HCT116 (cell line): ENCODE measurements at regions not wholly inside any gene's neighbourhood (a gene's known extent, or its start where the extent isn't known, plus 50 kb on each side); places are given as distances from the start of the nearest gene placed in this dataset.
A peak's percentile ranks its signal among the peaks of the same experiment; 100 is the strongest.

ENCODE experiments used
- ATAC-seq: fragments of 200-7000 bp; cut with Tn5 transposase; 2 replicates; pipeline ENCODE4 v1.9.1; 2020; ENCODE audit warnings: mild to moderate bottlenecking, moderate library complexity
- BruUV-seq: library from RNA; stranded (reverse); fragments of 400-500 nt; replicated peaks from 2 replicates; lab custom pipeline; 2021; lab: Mats Ljungman, UMichigan
- CTCF ChIA-PET: fragments of 300-600 bp; sonication (Branson Sonifier 250); formaldehyde crosslinking; loops from one replicate; lab custom pipeline; 2021; ENCODE audit warnings: antibody characterized with exemption; lab: Charles Lee
- POLR2A ChIA-PET: fragments of 300-600, 350-600 bp; sonication (Branson Sonifier 250); formaldehyde crosslinking; loops from one replicate; lab custom pipeline; 2021; ENCODE audit warnings: antibody characterized with exemption; lab: Charles Lee
- RAD21 ChIA-PET, 2 experiments: fragments of 300-600 bp; sonication (Branson Sonifier 250); formaldehyde crosslinking; loops; one replicate each; lab custom pipeline; 2023; ENCODE audit warnings: low total read pairs in 2 of 2; ENCODE audit not compliant: uncharacterized antibody in 2 of 2, unreplicated experiment in 2 of 2, low non-redundant PET in 1 of 2; lab: Charles Lee
- DNase-seq: peaks from one replicate; pipeline ENCODE4 v3.0.0-alpha.2; 2010; ENCODE audit warnings: low read depth, low spot score
- H2AFZ ChIP-seq: fragments of 200-600 bp; shearing (Covaris generic), sonication (generic); 2 replicates; pipeline ENCODE4 v1.6.1; 2017; ENCODE audit warnings: low read depth, mixed run types, mixed read lengths, antibody characterized with exemption, low read length; ENCODE audit not compliant: poor library complexity, severe bottlenecking
- H3K27ac ChIP-seq: 2 replicates; pipeline ENCODE4 v1.5.1; 2012; ENCODE audit warnings: low read depth, low read length
- H3K27me3 ChIP-seq: fragments of 200-600 bp; sonication (generic); 2 replicates; pipeline ENCODE4 v1.6.1; 2016; ENCODE audit warnings: mixed run types, low read length, mixed read lengths; ENCODE audit not compliant: insufficient read depth
- H3K36me3 ChIP-seq, 2 experiments: fragments of 200-500 bp in 1 of 2; fragments of 200-600 bp in 1 of 2; sonication (Bioruptor generic) in 1 of 2; sonication (generic) in 1 of 2; 2 replicates each; pipeline versions ENCODE4 v1.5.1 to v1.6.1; 2014 to 2016; ENCODE audit warnings: low read length in 2 of 2, inconsistent platforms in 1 of 2, mixed read lengths in 1 of 2, mixed run types in 1 of 2; ENCODE audit not compliant: insufficient read depth in 2 of 2, control insufficient read depth in 1 of 2
- H3K4me1 ChIP-seq, 2 experiments: fragments of 200-600 bp in 1 of 2; sonication (generic) in 1 of 2; 2 replicates each; pipeline versions ENCODE4 v1.5.1 to v1.6.1; 2012 to 2017; ENCODE audit warnings: low read length in 2 of 2, inconsistent platforms in 1 of 2, mild to moderate bottlenecking in 1 of 2, mixed read lengths in 1 of 2, mixed run types in 1 of 2, moderate library complexity in 1 of 2; ENCODE audit not compliant: insufficient read depth in 2 of 2, control insufficient read depth in 1 of 2
- H3K4me2 ChIP-seq: fragments of 200-600 bp; sonication (generic); 2 replicates; pipeline ENCODE4 v1.6.1; 2017; ENCODE audit warnings: mixed run types, low read length, mixed read lengths
- H3K4me3 ChIP-seq, 2 experiments: fragments of 200-600 bp in 1 of 2; sonication (generic) in 1 of 2; replicated peaks in 1 of 2; 2 replicates each; pipeline ENCODE4 v1.5.1; 2011 to 2016; ENCODE audit warnings: low read length in 2 of 2, control low read depth in 1 of 2, low read depth in 1 of 2, mild to moderate bottlenecking in 1 of 2, mixed read lengths in 1 of 2, mixed run types in 1 of 2
- H3K79me2 ChIP-seq: fragments of 200-600 bp; sonication (generic); 2 replicates; pipeline ENCODE4 v1.6.1; 2017; ENCODE audit warnings: mild to moderate bottlenecking, mixed run types, low read length, moderate library complexity, mixed read lengths; ENCODE audit not compliant: insufficient read depth
- H3K9ac ChIP-seq: fragments of 200-600 bp; sonication (generic); 2 replicates; pipeline ENCODE4 v1.6.1; 2016; ENCODE audit warnings: low read length, mixed read lengths
- H3K9me2 ChIP-seq: fragments of 200-600 bp; sonication (generic), shearing (Covaris generic); 2 replicates; pipeline ENCODE4 v1.6.1; 2017; ENCODE audit warnings: mixed run types, mild to moderate bottlenecking, moderate library complexity; ENCODE audit not compliant: insufficient read depth
- H3K9me3 ChIP-seq, 2 experiments: fragments of 200-500 bp in 1 of 2; fragments of 200-600 bp in 1 of 2; sonication (Bioruptor generic) in 1 of 2; sonication (generic) in 1 of 2; 2 replicates each; pipeline ENCODE4 v1.6.1; 2014 to 2017; ENCODE audit warnings: low read length in 2 of 2, mixed read lengths in 2 of 2, inconsistent platforms in 1 of 2, low read depth in 1 of 2, mild to moderate bottlenecking in 1 of 2, mixed run types in 1 of 2, moderate library complexity in 1 of 2; ENCODE audit not compliant: control insufficient read depth in 1 of 2, insufficient read depth in 1 of 2
- H4K20me1 ChIP-seq: fragments of 200-600 bp; sonication (generic), shearing (Covaris generic); 2 replicates; pipeline ENCODE4 v1.6.1; 2017; ENCODE audit warnings: mixed run types, mild to moderate bottlenecking, moderate library complexity; ENCODE audit not compliant: insufficient read depth
- CTCF ChIP-seq, 3 experiments: fragments of 200-600 bp in 1 of 3; sonication (generic) in 1 of 3; IDR thresholded peaks in 2 of 3; conservative IDR thresholded peaks in 1 of 3; 2 replicates each; pipeline ENCODE4 v1.5.1; 2012 to 2017; ENCODE audit warnings: low read depth in 2 of 3, low read length in 2 of 3, antibody characterized with exemption in 1 of 3, borderline replicate concordance in 1 of 3, control low read depth in 1 of 3, mild to moderate bottlenecking in 1 of 3, mixed read lengths in 1 of 3, mixed run types in 1 of 3, moderate library complexity in 1 of 3; ENCODE audit not compliant: insufficient read depth in 1 of 3
- FOSL1 ChIP-seq: IDR thresholded peaks from 2 replicates; pipeline ENCODE4 v1.6.1; 2012; ENCODE audit warnings: low read depth
- RAD21 ChIP-seq: IDR thresholded peaks from 2 replicates; pipeline ENCODE4 v1.6.1; 2012; ENCODE audit warnings: low read depth, mild to moderate bottlenecking
- SIN3A ChIP-seq: IDR thresholded peaks from 2 replicates; pipeline ENCODE4 v1.6.1; 2012; ENCODE audit warnings: low read depth
- SP1 ChIP-seq: IDR thresholded peaks from 2 replicates; pipeline ENCODE4 v1.6.1; 2012; ENCODE audit warnings: low read depth
- ZBTB33 ChIP-seq: IDR thresholded peaks from 2 replicates; pipeline ENCODE4 v1.6.1; 2011; ENCODE audit warnings: mild to moderate bottlenecking, low read length, moderate library complexity; ENCODE audit not compliant: insufficient replicate concordance; ENCODE audit errors: extremely low read depth
- intact Hi-C: fragments of 100-400 bp; cut with micrococcal nuclease; formaldehyde crosslinking; loops from 2 replicates; pipeline ENCODE4 v1.10.0; 2022

GRCh38 chr12:91333966-91334365, 151.3 kb upstream of the DCN start (continued):
- TF ChIP-seq SP1 (no peak), CTCF (IDR thresholded peaks at IDR 0.05 in 2 of 3, conservative IDR thresholded peaks at IDR 0.05 in 1 of 3; ENCODE audit: borderline replicate concordance in 1 of 3, insufficient read depth in 1 of 3, low read depth in 2 of 3, low read length in 2 of 3) (no peak), SIN3A (no peak), FOSL1 (no peak), ZBTB33 (no peak)

DNA sequence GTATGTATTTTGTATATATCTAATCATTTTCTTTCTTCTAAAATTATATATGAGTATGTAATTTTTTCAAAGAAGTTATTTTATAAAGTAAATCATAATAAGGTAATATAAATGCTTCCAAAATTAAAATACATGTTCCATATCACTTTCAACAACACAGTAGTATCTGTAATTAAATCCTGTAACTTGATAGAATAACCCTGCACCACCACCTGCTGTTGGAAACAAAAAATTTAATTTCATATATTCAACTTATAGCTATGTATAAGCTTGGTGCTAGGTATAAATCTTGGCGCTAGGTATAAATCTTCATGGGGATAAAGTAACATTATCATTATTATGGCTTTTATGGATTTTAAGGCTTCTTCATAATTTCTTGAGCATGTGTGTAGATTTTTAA, 149.7 kb upstream of the DCN start:
- H2AFZ ChIP-seq: no peak overlapping the region
- no peak overlapping the region for H3K27ac ChIP-seq
- H3K4me1 ChIP-seq: no peaks in the 10 kb centered on the region
- no peaks in the 10 kb centered on the region for H3K9me3 ChIP-seq
- TF ChIP-seq FOSL1 (no peak), RAD21 (peak; percentile 21)
- no peaks in the 10 kb centered on the region for H4K20me1 ChIP-seq
- RAD21 ChIA-PET: no interaction called here
- POLR2A ChIA-PET: no interaction called here
- intact Hi-C loops: no loop called here
- H3K9ac ChIP-seq: no peak overlapping the region
- no peak overlapping the region for H3K4me2 ChIP-seq
- no peaks in the 10 kb centered on the region for H3K36me3 ChIP-seq
- DNase-seq: no peak
- ATAC-seq: no peak
- H3K79me2 ChIP-seq: no peaks in the 10 kb centered on the region
- H3K9me2 ChIP-seq: no peaks in the 10 kb centered on the region
- H3K27me3 ChIP-seq: no peaks in the 10 kb centered on the region
- no TSS peak for BruUV-seq
- no peak overlapping the region for H3K4me3 ChIP-seq
- CTCF ChIA-PET: interaction anchor here (0.6 to 1.3 kb wide), 5 partner anchors 157 to 387 kb away, joined by 3 to 9 read pairs (median 4); no protein-coding TSS in a partner anchor
